ENCODE measurements at regions not wholly inside any gene's neighbourhood (a gene's known extent, or its start where the extent isn't known, plus 50 kb on each side); places are given as distances from the start of the nearest gene placed in this dataset.
"Not testable (repeated sequence)": the region's sequence is repeated elsewhere in the genome, so short reads cannot be mapped to it uniquely, and the experiment has no call there.

DNA sequence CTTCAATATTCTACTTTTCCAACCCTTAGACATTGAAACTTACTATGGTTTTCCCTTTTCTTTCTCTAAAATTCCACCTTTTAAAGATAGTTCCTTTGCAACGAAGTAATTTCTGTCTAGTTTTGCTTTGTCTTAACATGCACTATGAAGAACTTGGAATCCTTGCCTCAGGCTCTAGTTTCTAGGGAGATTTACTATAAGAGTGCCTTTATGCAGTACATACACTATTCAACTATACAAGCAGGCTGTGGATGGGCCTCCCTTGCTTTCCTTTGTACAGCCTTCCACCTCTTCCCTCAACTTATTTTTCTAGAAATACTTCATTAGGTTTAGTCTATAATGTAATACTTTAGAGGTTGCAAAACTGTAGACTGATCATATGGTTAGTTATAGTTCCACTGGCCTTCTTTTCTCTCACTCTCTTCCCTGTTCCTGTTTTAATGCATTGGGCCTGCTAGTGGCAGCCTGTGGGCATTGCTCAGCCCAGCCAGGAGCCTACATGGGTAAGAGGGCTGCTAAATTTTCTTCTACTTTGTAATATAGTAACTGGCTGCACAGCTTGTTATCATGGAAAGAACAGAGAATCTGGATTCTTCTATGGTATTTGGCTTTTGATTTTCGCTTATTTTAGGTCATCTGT, 100.2 kb downstream of the C11orf87 start:
- WGBS, 2 donors = 78 to 81% methylated on average over 2 of the region's 2 CpGs
- Histone ChIP-seq H3K27me3 (no peaks in the 10 kb centered on the region), H3K36me3 (no peaks in the 10 kb centered on the region), H3K27ac (no peak overlapping the region), H3K4me1 (no peaks in the 10 kb centered on the region), H3K9me3 (no peaks in the 10 kb centered on the region), H3K4me3 (no peak overlapping the region)
- no peak for DNase-seq
- intact Hi-C loops (cut with DNase I) = no loop called here
- TF ChIP-seq POLR2A (IDR thresholded peaks at IDR 0.05) (no peak), EP300 (IDR thresholded peaks at IDR 0.05) (no peak), POLR2AphosphoS5 (IDR thresholded peaks at IDR 0.05) (no peak)
- TF ChIP-seq, protein P1, sequence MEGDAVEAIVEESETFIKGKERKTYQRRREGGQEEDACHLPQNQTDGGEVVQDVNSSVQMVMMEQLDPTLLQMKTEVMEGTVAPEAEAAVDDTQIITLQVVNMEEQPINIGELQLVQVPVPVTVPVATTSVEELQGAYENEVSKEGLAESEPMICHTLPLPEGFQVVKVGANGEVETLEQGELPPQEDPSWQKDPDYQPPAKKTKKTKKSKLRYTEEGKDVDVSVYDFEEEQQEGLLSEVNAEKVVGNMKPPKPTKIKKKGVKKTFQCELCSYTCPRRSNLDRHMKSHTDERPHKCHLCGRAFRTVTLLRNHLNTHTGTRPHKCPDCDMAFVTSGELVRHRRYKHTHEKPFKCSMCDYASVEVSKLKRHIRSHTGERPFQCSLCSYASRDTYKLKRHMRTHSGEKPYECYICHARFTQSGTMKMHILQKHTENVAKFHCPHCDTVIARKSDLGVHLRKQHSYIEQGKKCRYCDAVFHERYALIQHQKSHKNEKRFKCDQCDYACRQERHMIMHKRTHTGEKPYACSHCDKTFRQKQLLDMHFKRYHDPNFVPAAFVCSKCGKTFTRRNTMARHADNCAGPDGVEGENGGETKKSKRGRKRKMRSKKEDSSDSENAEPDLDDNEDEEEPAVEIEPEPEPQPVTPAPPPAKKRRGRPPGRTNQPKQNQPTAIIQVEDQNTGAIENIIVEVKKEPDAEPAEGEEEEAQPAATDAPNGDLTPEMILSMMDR (IDR thresholded peaks at IDR 0.05) = no peak

DNA sequence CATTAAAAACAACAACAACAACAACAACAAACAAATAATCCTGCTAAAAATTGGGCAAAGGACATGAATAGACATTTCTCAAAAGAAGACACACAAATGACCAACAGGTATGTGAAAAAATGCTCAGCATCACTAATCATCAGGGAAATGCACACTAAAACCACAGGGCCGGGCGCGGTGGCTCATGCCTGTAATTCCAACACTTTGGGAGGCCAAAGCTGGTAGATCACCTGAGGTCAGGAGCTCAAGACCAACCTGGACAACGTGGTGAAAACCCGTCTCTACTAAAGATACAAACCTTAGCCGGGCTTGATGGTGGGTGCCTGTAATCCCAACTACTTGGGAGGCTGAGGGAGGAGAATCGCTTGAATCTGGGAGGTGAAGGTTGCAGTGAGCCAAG, 103.6 kb downstream of the C11orf87 start:
- H3K27me3 ChIP-seq; H3K4me1 ChIP-seq; H3K9me3 ChIP-seq; DNase-seq; H3K36me3 ChIP-seq; intact Hi-C loops (cut with DNase I); H3K27ac ChIP-seq; H3K4me3 ChIP-seq: not testable (repeated sequence)
- 94 to 96% methylated on average over 7 of the region's 7 CpGs for WGBS, 2 donors

DNA sequence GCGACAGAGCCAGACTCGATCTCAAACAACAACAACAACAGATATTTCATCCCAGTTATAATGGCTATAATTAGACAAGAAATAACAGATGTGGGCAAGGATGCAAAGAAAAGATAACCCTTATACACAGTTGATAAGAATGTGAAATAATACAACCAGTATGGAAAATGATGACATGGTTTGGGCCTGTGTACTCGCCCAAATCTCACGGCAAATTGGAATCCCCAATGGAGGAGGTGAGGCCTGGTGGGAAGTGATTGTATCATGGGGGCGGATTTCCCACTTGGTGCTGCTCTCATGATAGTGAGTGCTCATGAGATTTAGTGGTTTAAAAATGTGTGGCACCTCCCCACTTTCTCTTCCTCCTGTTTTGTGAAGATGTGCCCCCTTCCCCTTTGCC, 104.1 kb downstream of the C11orf87 start:
- intact Hi-C loops (cut with DNase I) = no loop called here
- no peak overlapping the region for H3K27ac ChIP-seq
- no peak for TF ChIP-seq EP300 (IDR thresholded peaks at IDR 0.05)
- TF ChIP-seq, protein P1 (IDR thresholded peaks at IDR 0.05) = no peak
- TF ChIP-seq POLR2A (IDR thresholded peaks at IDR 0.05) = no peak
- no peak for TF ChIP-seq POLR2AphosphoS5 (IDR thresholded peaks at IDR 0.05)
- no peaks in the 10 kb centered on the region for H3K9me3 ChIP-seq
- H3K27me3 ChIP-seq = no peaks in the 10 kb centered on the region
- DNase-seq = no peak
- H3K4me1 ChIP-seq = no peaks in the 10 kb centered on the region
- H3K36me3 ChIP-seq = no peaks in the 10 kb centered on the region
- no peak overlapping the region for H3K4me3 ChIP-seq
- whole genome bisulfite sequencing, 2 donors = 92 to 94% methylated on average over 5 of the region's 5 CpGs

- no peaks in the 10 kb centered on the region for H3K4me1 ChIP-seq
- no peaks in the 10 kb centered on the region for H3K9me3 ChIP-seq
- 64 to 65% methylated on average over 4 of the region's 4 CpGs for WGBS, 2 donors
- H3K36me3 ChIP-seq = no peaks in the 10 kb centered on the region
- H3K27me3 ChIP-seq = no peaks in the 10 kb centered on the region
- H3K4me3 ChIP-seq = no peak overlapping the region
- intact Hi-C loops (cut with DNase I) = no loop called here
- DNase-seq = no peak
- TF ChIP-seq POLR2AphosphoS5 (IDR thresholded peaks at IDR 0.05) = no peak
- TF ChIP-seq EP300 (IDR thresholded peaks at IDR 0.05) = no peak
- TF ChIP-seq POLR2A (IDR thresholded peaks at IDR 0.05) = no peak
- TF ChIP-seq, protein P1 (IDR thresholded peaks at IDR 0.05) = no peak
- H3K27ac ChIP-seq = no peak overlapping the region
These were observed 104.9 kb downstream of the C11orf87 start for GRCh38 chr11:109526931-109527330.

- no peaks in the 10 kb centered on the region for H3K9me3 ChIP-seq
- WGBS, 2 donors = 27 to 46% methylated on average over 1 of the region's 1 CpG
- H3K27me3 ChIP-seq = no peaks in the 10 kb centered on the region
- H3K4me1 ChIP-seq = no peaks in the 10 kb centered on the region
- no peak for DNase-seq
- H3K36me3 ChIP-seq = no peaks in the 10 kb centered on the region
- no peak overlapping the region for H3K27ac ChIP-seq
- no peak overlapping the region for H3K4me3 ChIP-seq
- intact Hi-C loops (cut with DNase I) = no loop called here
- TF ChIP-seq POLR2AphosphoS5 (IDR thresholded peaks at IDR 0.05) (no peak), EP300 (IDR thresholded peaks at IDR 0.05) (no peak), POLR2A (IDR thresholded peaks at IDR 0.05) (no peak)
- TF ChIP-seq, protein P1 (IDR thresholded peaks at IDR 0.05) = no peak
These were observed 105.5 kb downstream of the C11orf87 start for GRCh38 chr11:109527496-109527895.
